K562 (cell line): ENCODE measurements at regions not wholly inside any gene's neighbourhood (a gene's known extent, or its start where the extent isn't known, plus 50 kb on each side); places are given as distances from the start of the nearest gene placed in this dataset.

Experiments
- ATAC-seq: fragments of 200-7000 bp; cut with Tn5 transposase; 3 replicates; pipeline ENCODE4 v1.9.1; 2020; ENCODE audit warnings: moderate library complexity
- BruUV-seq: library from RNA; stranded (reverse); fragments of 400-500 nt; replicated peaks from 2 replicates; lab custom pipeline; 2021; lab: Mats Ljungman, UMichigan
- CTCF ChIA-PET: fragments of 300-600 bp; formaldehyde crosslinking; extraction: SDS; loops from one replicate; lab custom pipeline; 2021; ENCODE audit warnings: low intra/inter-chr PET ratio; lab: Yijun Ruan, JAX
- POLR2A ChIA-PET: fragments of 300-600, 350-650 bp; sonication (Branson Sonifier 250); formaldehyde crosslinking; extraction: SDS; loops from one replicate; lab custom pipeline; 2021; ENCODE audit warnings: antibody characterized with exemption, inconsistent platforms; lab: Yijun Ruan, JAX
- DNase-seq, 4 experiments: peaks; one replicate each; pipeline versions ENCODE4 v3.0.0 to v3.0.0-alpha.2; 2011 to 2018; ENCODE audit warnings: low spot score in 3 of 4, mixed read lengths in 3 of 4; ENCODE audit errors: extremely low read depth in 1 of 4
- FAIRE-seq: peaks from 2 replicates; lab custom pipeline; 2011; peaks lifted over from hg19 to GRCh38; lab: Jason Lieb, UNC
- H2AFZ ChIP-seq: 2 replicates; pipeline ENCODE4 v1.6.0; 2011; ENCODE audit warnings: low read depth, low read length, control low read depth, inconsistent platforms
- H3K27ac ChIP-seq: fragments of 200-600 bp; 3 replicates; pipeline ENCODE4 v1.8.0; 2011; ENCODE audit warnings: low read depth, mild to moderate bottlenecking, control low read depth, inconsistent platforms, low read length, moderate library complexity, mixed read lengths; ENCODE audit errors: extremely low read depth
- H3K27me3 ChIP-seq, 2 experiments: fragments of 300-600 bp in 1 of 2; 2 replicates in 1 of 2; 3 replicates in 1 of 2; pipeline versions ENCODE4 v1.6.0 to v1.8.0; 2011; ENCODE audit warnings: inconsistent platforms in 2 of 2, low read length in 2 of 2, mild to moderate bottlenecking in 1 of 2, mixed read lengths in 1 of 2, moderate library complexity in 1 of 2; ENCODE audit not compliant: control insufficient read depth in 2 of 2, insufficient read depth in 2 of 2
- H3K36me3 ChIP-seq: fragments of 300-600 bp; 3 replicates; pipeline ENCODE4 v1.8.0; 2011; ENCODE audit warnings: mild to moderate bottlenecking, low read length, inconsistent platforms; ENCODE audit not compliant: control insufficient read depth, insufficient read depth
- H3K4me1 ChIP-seq, 2 experiments: fragments of 200-600 bp in 1 of 2; replicated peaks in 1 of 2; 2 replicates in 1 of 2; 3 replicates in 1 of 2; pipeline versions ENCODE4 v1.5.1 to v1.8.0; 2011; ENCODE audit warnings: inconsistent platforms in 2 of 2, low read length in 2 of 2, mild to moderate bottlenecking in 1 of 2, mixed read lengths in 1 of 2, moderate library complexity in 1 of 2; ENCODE audit not compliant: control insufficient read depth in 2 of 2, insufficient read depth in 2 of 2
- H3K4me2 ChIP-seq: 2 replicates; pipeline ENCODE4 v1.6.1; 2011; ENCODE audit warnings: low read length, control low read depth, inconsistent platforms, mixed read lengths; ENCODE audit not compliant: insufficient read depth
- H3K4me3 ChIP-seq: fragments of 200-600 bp; sonication (generic), shearing (Covaris generic); 2 replicates; pipeline ENCODE4 v1.5.1; 2016; ENCODE audit warnings: control low read depth, inconsistent platforms
- H3K79me2 ChIP-seq: fragments of 200-600 bp; 3 replicates; pipeline ENCODE4 v1.8.0; 2011; ENCODE audit warnings: low read length, inconsistent platforms; ENCODE audit not compliant: control insufficient read depth, insufficient read depth
- H3K9ac ChIP-seq, 2 experiments: 2 replicates each; pipeline versions ENCODE4 v1.6.0 to v1.6.1; 2011; ENCODE audit warnings: low read depth in 2 of 2, low read length in 2 of 2, control low read depth in 1 of 2, inconsistent platforms in 1 of 2, mild to moderate bottlenecking in 1 of 2, mixed read lengths in 1 of 2; ENCODE audit not compliant: insufficient read depth in 1 of 2
- H3K9me1 ChIP-seq: one replicate; pipeline ENCODE4 v1.6.0; 2011; ENCODE audit warnings: inconsistent platforms, mild to moderate bottlenecking, low read length, moderate library complexity; ENCODE audit not compliant: control insufficient read depth, insufficient read depth
- H3K9me3 ChIP-seq: replicated peaks from 2 replicates; pipeline ENCODE4 v1.5.1; 2011; ENCODE audit warnings: low read depth, low read length, inconsistent platforms; ENCODE audit not compliant: control insufficient read depth, insufficient read depth
- H4K20me1 ChIP-seq: replicated peaks from 2 replicates; pipeline ENCODE4 v1.6.1; 2011; ENCODE audit warnings: low read length, inconsistent platforms, mixed read lengths; ENCODE audit not compliant: control insufficient read depth, insufficient read depth
- BHLHE40 ChIP-seq: IDR thresholded peaks from 2 replicates; pipeline ENCODE4 v1.6.1; 2011; ENCODE audit warnings: low read length, improper control_type of control experiment
- DDX20 ChIP-seq: fragments of 450-650 bp; IDR thresholded peaks from 2 replicates; pipeline ENCODE4 v1.6.1; 2016; ENCODE audit warnings: missing genetic modification characterization, low read depth, mild to moderate bottlenecking, missing compliant biosample characterization, moderate library complexity
- EP400 ChIP-seq: fragments of 450-650 bp; IDR thresholded peaks from 2 replicates; pipeline ENCODE4 v1.6.1; 2017; ENCODE audit warnings: antibody characterized with exemption, mild to moderate bottlenecking, moderate library complexity
- GABPB2 ChIP-seq: fragments of 250-450 bp; sonication (Bioruptor Pico); conservative IDR thresholded peaks from 2 replicates; pipeline ENCODE4 v1.5.1; 2021; ENCODE audit warnings: mild to moderate bottlenecking
- HDAC6 ChIP-seq: IDR thresholded peaks from 2 replicates; pipeline ENCODE4 v1.6.1; 2012; ENCODE audit warnings: low read depth, mild to moderate bottlenecking, control low read depth, inconsistent platforms, low read length, moderate library complexity
- MCM3 ChIP-seq: fragments of 450-650 bp; IDR thresholded peaks from 2 replicates; pipeline ENCODE4 v1.6.1; 2016
- MTA2 ChIP-seq: fragments of 450-650 bp; IDR thresholded peaks from 2 replicates; pipeline ENCODE4 v1.6.1; 2016; ENCODE audit warnings: low read depth
- RBM25 ChIP-seq: fragments of 200-400 bp; formaldehyde crosslinking; IDR thresholded peaks from 2 replicates; pipeline ENCODE4 v1.6.1; 2018; ENCODE audit warnings: low read length, low read depth, moderate library complexity; ENCODE audit not compliant: severe bottlenecking
- SMARCE1 ChIP-seq: fragments of 450-650 bp; IDR thresholded peaks from 2 replicates; pipeline ENCODE4 v1.7.1; 2016; ENCODE audit warnings: mild to moderate bottlenecking
- TRIM24 ChIP-seq, 2 experiments: fragments of 450-650 bp; IDR thresholded peaks; 2 replicates each; pipeline ENCODE4 v1.6.1; 2016
- U2AF2 ChIP-seq: fragments of 200-400 bp; formaldehyde crosslinking; optimal IDR thresholded peaks from 2 replicates; pipeline ENCODE3; 2017; ENCODE audit warnings: low read depth, mild to moderate bottlenecking, low read length
- ZKSCAN8 ChIP-seq: fragments of 200-800 bp; sonication (Bioruptor generic); IDR thresholded peaks from 2 replicates; pipeline ENCODE4 v1.6.1; 2016; ENCODE audit warnings: missing genetic modification characterization, missing compliant biosample characterization
- ZNF354B ChIP-seq: fragments of 250-450 bp; sonication (Bioruptor Pico); IDR thresholded peaks from 2 replicates; pipeline ENCODE4 v1.4.0; 2020
- ZNF408 ChIP-seq: fragments of 250-450 bp; sonication (Bioruptor Pico); IDR thresholded peaks from 2 replicates; pipeline ENCODE4 v1.4.0; 2020; ENCODE audit warnings: low read depth, mild to moderate bottlenecking, moderate library complexity
- WGBS: fragments of 100-300 bp; shearing (Covaris generic); methylation state at CpG from one replicate; pipeline ENCODE4 v1.1.6; 2016; ENCODE audit warnings: low coverage, mixed read lengths; ENCODE audit not compliant: insufficient coverage; ENCODE audit errors: missing lambda C conversion rate; 5-methylcytosine and 5-hydroxymethylcytosine counted together
- in situ Hi-C: fragments of 300-500 bp; cut with MboI; formaldehyde crosslinking; loops from 4 replicates; pipeline ENCODE4 v1.15.0; 2018; ENCODE audit warnings: inconsistent platforms, mixed read lengths
- intact Hi-C: fragments of 100-400 bp; cut with micrococcal nuclease; formaldehyde crosslinking; loops from 2 replicates; pipeline ENCODE4 v1.14.2; 2022
- TF ChIP-seq, protein P1 (sequence below): sonication (generic); formaldehyde crosslinking; IDR thresholded peaks from 2 replicates; pipeline ENCODE4 v1.8.0; 2022; ENCODE audit warnings: mild to moderate bottlenecking, missing genetic modification reagents
- TF ChIP-seq, protein P2 (sequence below): fragments of 200-400 bp; formaldehyde crosslinking; IDR thresholded peaks from 2 replicates; pipeline ENCODE4 v1.6.1; 2017; ENCODE audit warnings: mild to moderate bottlenecking, low read depth, low read length, moderate library complexity
- TF ChIP-seq, protein P3 (sequence below): IDR thresholded peaks from 2 replicates; pipeline ENCODE4 v1.6.1; 2011; ENCODE audit not compliant: insufficient read length; ENCODE audit errors: extremely low read depth
- TF ChIP-seq, protein P4 (sequence below): sonication (generic); formaldehyde crosslinking; IDR thresholded peaks from 2 replicates; pipeline ENCODE4 v1.5.0; 2020; ENCODE audit warnings: missing genetic modification reagents

DNA sequence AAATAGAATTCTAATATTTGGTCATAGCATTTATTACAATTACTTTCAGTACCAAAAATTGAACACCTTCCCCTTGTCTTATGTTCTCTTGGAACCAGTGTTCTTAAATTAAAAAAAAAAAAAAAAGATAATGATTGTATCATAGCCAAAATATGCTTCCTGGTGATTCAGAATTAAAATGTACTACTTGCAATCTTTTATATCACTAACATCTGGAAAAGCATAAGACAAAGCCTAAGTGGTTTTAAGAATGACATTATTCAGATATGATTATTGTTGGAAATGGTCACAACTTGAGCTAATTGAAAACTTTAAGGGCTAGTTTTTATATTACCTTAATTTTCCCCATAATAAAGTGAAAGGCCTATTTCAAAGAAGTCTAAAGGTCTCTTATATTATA is 493.3 kb upstream of the MARCKS start (continued):
- TF ChIP-seq DDX20 (tag) = no peak
- no peak for TF ChIP-seq SMARCE1
- TF ChIP-seq TRIM24 (IDR thresholded peaks at IDR 0.05) = no peak
- TF ChIP-seq GABPB2 (CRISPR knock-in tag) = no peak
- TF ChIP-seq, protein P1, sequence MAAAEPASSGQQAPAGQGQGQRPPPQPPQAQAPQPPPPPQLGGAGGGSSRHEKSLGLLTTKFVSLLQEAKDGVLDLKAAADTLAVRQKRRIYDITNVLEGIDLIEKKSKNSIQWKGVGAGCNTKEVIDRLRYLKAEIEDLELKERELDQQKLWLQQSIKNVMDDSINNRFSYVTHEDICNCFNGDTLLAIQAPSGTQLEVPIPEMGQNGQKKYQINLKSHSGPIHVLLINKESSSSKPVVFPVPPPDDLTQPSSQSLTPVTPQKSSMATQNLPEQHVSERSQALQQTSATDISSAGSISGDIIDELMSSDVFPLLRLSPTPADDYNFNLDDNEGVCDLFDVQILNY (CRISPR knock-in tag) = no peak
- TF ChIP-seq ZKSCAN8 (CRISPR knock-in tag) = no peak
- no peak for TF ChIP-seq HDAC6

DNA sequence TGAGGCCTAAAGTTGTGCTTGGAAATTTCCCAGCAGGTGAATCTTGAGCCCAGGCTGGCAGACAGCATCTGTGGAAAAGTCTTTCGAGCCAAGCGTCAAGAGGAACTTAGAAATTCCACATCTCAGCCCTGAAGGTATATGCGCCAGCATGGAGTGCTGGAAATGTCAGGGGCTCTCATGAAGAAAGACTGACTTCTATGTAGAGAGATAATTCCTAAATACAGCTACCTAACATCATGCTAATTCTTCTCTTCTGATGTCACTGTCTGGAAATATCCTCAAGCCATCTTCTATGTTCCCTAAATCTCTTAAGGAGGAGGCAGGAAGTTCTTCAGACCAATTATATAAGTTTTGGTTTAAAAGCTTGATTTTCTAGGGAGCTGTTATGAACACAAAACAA is 492.4 kb upstream of the MARCKS start:
- in situ Hi-C loops = no loop called here
- ATAC-seq = no peak

More for the DNA sequence above, 492.4 kb upstream of the MARCKS start:
- TF ChIP-seq, protein P2, sequence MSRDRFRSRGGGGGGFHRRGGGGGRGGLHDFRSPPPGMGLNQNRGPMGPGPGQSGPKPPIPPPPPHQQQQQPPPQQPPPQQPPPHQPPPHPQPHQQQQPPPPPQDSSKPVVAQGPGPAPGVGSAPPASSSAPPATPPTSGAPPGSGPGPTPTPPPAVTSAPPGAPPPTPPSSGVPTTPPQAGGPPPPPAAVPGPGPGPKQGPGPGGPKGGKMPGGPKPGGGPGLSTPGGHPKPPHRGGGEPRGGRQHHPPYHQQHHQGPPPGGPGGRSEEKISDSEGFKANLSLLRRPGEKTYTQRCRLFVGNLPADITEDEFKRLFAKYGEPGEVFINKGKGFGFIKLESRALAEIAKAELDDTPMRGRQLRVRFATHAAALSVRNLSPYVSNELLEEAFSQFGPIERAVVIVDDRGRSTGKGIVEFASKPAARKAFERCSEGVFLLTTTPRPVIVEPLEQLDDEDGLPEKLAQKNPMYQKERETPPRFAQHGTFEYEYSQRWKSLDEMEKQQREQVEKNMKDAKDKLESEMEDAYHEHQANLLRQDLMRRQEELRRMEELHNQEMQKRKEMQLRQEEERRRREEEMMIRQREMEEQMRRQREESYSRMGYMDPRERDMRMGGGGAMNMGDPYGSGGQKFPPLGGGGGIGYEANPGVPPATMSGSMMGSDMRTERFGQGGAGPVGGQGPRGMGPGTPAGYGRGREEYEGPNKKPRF = no peak
- TF ChIP-seq MTA2 = no peak
- no peak for TF ChIP-seq ZNF408 (CRISPR knock-in tag)
- no peak for TF ChIP-seq RBM25
- no peak for TF ChIP-seq EP400
- no peak for TF ChIP-seq U2AF2
- TF ChIP-seq, protein P3, sequence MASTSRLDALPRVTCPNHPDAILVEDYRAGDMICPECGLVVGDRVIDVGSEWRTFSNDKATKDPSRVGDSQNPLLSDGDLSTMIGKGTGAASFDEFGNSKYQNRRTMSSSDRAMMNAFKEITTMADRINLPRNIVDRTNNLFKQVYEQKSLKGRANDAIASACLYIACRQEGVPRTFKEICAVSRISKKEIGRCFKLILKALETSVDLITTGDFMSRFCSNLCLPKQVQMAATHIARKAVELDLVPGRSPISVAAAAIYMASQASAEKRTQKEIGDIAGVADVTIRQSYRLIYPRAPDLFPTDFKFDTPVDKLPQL = no peak
- TF ChIP-seq BHLHE40 = no peak
- TF ChIP-seq, protein P4, sequence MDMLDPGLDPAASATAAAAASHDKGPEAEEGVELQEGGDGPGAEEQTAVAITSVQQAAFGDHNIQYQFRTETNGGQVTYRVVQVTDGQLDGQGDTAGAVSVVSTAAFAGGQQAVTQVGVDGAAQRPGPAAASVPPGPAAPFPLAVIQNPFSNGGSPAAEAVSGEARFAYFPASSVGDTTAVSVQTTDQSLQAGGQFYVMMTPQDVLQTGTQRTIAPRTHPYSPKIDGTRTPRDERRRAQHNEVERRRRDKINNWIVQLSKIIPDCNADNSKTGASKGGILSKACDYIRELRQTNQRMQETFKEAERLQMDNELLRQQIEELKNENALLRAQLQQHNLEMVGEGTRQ (CRISPR knock-in tag) = no peak
- no peak for TF ChIP-seq MCM3
- no peak for TF ChIP-seq ZNF354B (CRISPR knock-in tag)
- Histone ChIP-seq H3K27me3 (no peaks in the 10 kb centered on the region), H3K9me3 (no peaks in the 10 kb centered on the region), H3K4me1 (no peaks in the 10 kb centered on the region), H3K9me1 (no peaks in the 10 kb centered on the region), H3K4me2 (no peak overlapping the region), H4K20me1 (no peaks in the 10 kb centered on the region), H3K9ac (no peak overlapping the region), H3K79me2 (no peaks in the 10 kb centered on the region), H3K27ac (no peak overlapping the region), H2AFZ (no peak overlapping the region), H3K36me3 (no peaks in the 10 kb centered on the region), H3K4me3 (no peak overlapping the region)
- CTCF ChIA-PET = interaction anchor here (0.6 kb wide), 1 partner anchor 1605 kb away, joined by 3 read pairs; no protein-coding TSS in a partner anchor
- 8% methylated on average over 3 of the region's 3 CpGs for WGBS
- intact Hi-C loops = no loop called here
- no peak for FAIRE-seq
- POLR2A ChIA-PET = no interaction called here
- DNase-seq = no peak
- BruUV-seq = no TSS peak
